ENCODE measurements at regions not wholly inside any gene's neighbourhood (a gene's known extent, or its start where the extent isn't known, plus 50 kb on each side); places are given as distances from the start of the nearest gene placed in this dataset.
A peak's percentile ranks its signal among the peaks of the same experiment; 100 is the strongest.

DNA sequence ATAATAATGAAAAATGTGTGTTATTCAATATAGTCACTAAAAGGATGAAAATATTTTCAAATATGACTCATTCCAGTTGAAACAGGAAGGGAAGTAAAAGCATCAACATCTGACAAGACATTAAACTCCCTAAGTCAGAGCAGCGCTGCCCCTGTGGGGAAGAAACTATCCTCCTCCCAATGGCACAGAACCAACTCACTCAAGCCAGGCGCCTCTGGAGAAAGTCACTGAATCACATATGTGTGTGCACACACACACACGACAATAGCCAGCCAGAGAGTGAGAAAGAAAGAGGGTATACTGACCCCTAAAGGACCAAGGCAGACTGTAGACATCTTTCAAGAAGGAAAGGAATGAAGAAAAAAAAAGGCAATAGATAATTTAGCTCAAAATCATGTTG is 126.9 kb downstream of the SETD4 start:
- Histone ChIP-seq H3K9me3 (ENCODE audit: control insufficient read depth, insufficient read depth, low read length) (no peaks in the 10 kb centered on the region), H3K4me3 (ENCODE audit: low read length) (no peak overlapping the region), H3K36me3 (ENCODE audit: control insufficient read depth, insufficient read depth, low read length) (no peaks in the 10 kb centered on the region), H3K4me1 (ENCODE audit: control insufficient read depth, insufficient read depth, low read length) (peaks cover 7% of the 10 kb centered on the region), H3K27ac (ENCODE audit: low read length) (no peak overlapping the region), H3K27me3 (ENCODE audit: control insufficient read depth, insufficient read depth, low read length) (no peaks in the 10 kb centered on the region)
- WGBS (ENCODE audit: insufficient coverage): 33% methylated on average over 2 of the region's 3 CpGs
- Mint-ChIP-seq H3K27ac (no peak overlapping the region), H3K4me1 (no peaks in the 10 kb centered on the region), H3K36me3 (no peaks in the 10 kb centered on the region), H3K27me3 (ENCODE audit: low read depth in 2 of 2) (peaks cover 2 to 20% of the 10 kb centered on the region in 2 donors), H3K9me3 (no peaks in the 10 kb centered on the region), H3K4me3 (no peak overlapping the region)
- TF ChIP-seq, protein P1, sequence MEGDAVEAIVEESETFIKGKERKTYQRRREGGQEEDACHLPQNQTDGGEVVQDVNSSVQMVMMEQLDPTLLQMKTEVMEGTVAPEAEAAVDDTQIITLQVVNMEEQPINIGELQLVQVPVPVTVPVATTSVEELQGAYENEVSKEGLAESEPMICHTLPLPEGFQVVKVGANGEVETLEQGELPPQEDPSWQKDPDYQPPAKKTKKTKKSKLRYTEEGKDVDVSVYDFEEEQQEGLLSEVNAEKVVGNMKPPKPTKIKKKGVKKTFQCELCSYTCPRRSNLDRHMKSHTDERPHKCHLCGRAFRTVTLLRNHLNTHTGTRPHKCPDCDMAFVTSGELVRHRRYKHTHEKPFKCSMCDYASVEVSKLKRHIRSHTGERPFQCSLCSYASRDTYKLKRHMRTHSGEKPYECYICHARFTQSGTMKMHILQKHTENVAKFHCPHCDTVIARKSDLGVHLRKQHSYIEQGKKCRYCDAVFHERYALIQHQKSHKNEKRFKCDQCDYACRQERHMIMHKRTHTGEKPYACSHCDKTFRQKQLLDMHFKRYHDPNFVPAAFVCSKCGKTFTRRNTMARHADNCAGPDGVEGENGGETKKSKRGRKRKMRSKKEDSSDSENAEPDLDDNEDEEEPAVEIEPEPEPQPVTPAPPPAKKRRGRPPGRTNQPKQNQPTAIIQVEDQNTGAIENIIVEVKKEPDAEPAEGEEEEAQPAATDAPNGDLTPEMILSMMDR (IDR thresholded peaks at IDR 0.05): no peak
- ATAC-seq: no peak
- no peak for DNase-seq
- intact Hi-C loops (cut with micrococcal nuclease): no loop called here

DNA sequence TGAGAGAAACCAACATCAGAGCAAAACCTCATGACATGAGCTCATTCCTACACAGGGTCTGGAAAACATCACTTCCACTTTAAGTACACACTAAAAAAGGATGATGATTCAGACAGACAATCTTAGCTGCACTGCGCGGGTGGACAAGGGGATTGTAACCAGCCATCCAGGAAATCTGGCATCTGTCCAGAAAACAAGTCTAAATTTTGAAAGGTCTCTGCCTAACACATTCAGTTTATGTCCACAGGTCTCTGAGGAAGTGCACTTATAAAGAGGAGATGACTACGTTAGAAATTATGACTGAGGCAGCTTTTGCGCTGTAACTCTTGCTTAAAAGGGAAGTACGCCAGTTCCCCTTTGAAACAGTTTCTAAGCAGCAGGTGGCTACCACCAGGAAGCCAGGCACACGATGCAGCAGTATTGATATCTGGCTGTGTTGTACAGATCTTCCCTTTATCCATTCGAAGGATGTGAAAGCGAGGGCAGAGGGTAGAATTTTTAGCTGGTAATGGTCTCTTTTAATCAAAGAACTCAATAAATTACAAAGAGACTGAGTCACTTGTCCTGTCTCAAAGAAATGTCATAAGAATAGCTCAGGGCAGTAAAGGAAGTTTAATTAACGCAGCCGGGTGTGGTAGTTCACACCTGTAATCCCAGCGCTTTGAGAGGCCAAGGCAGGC is 128.0 kb downstream of the SETD4 start:
- Histone ChIP-seq H3K36me3 (ENCODE audit: control insufficient read depth, insufficient read depth, low read length) (no peaks in the 10 kb centered on the region), H3K9me3 (ENCODE audit: control insufficient read depth, insufficient read depth, low read length) (no peaks in the 10 kb centered on the region), H3K27ac (ENCODE audit: low read length) (peak overlapping the region; percentile 47), H3K27me3 (ENCODE audit: control insufficient read depth, insufficient read depth, low read length) (no peaks in the 10 kb centered on the region), H3K4me3 (ENCODE audit: low read length) (no peak overlapping the region), H3K4me1 (ENCODE audit: control insufficient read depth, insufficient read depth, low read length) (peaks cover 7% of the 10 kb centered on the region)
- Mint-ChIP-seq H3K4me1 (no peaks in the 10 kb centered on the region), H3K27ac (no peak overlapping the region), H3K9me3 (no peaks in the 10 kb centered on the region), H3K4me3 (no peak overlapping the region), H3K36me3 (no peaks in the 10 kb centered on the region), H3K27me3 (ENCODE audit: low read depth in 2 of 2) (peaks cover 4 to 27% of the 10 kb centered on the region in 2 donors)
- intact Hi-C loops (cut with micrococcal nuclease): no loop called here
- DNase-seq (peak in 1 of 2 donors; percentile 41), ATAC-seq (peak; percentile 34 to 67 (median 36))
- 3% methylated on average over 9 of the region's 11 CpGs for WGBS (ENCODE audit: insufficient coverage)
- TF ChIP-seq, protein P1 (IDR thresholded peaks at IDR 0.05): no peak

DNA sequence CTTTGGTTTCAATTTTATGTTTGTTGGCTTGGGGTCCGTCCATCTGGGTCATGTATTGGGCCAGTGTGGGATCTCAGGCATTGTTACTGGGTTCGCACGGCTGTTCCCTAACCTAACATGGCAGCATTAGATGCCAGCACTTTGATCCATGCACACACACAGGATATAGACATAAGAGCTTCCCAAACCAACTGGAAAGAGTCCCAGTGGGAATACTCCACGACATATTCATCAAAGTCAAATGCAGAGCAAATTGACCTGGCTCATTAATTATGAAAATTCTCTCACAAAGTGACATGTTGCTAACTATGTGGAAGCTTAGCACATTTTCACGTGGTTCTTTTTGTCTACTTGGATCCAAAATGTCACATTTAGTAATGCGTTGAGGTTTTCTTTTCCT is 130.4 kb downstream of the SETD4 start:
- Mint-ChIP-seq H3K9me3 (no peaks in the 10 kb centered on the region), H3K27ac (no peak overlapping the region), H3K4me3 (no peak overlapping the region), H3K27me3 (ENCODE audit: low read depth in 2 of 2) (peaks cover 5 to 37% of the 10 kb centered on the region in 2 donors), H3K4me1 (no peaks in the 10 kb centered on the region), H3K36me3 (no peaks in the 10 kb centered on the region)
- Histone ChIP-seq H3K4me3 (ENCODE audit: low read length) (no peak overlapping the region), H3K27ac (ENCODE audit: low read length) (no peak overlapping the region), H3K9me3 (ENCODE audit: control insufficient read depth, insufficient read depth, low read length) (no peaks in the 10 kb centered on the region), H3K27me3 (ENCODE audit: control insufficient read depth, insufficient read depth, low read length) (no peaks in the 10 kb centered on the region), H3K36me3 (ENCODE audit: control insufficient read depth, insufficient read depth, low read length) (no peaks in the 10 kb centered on the region), H3K4me1 (ENCODE audit: control insufficient read depth, insufficient read depth, low read length) (peaks cover 7% of the 10 kb centered on the region)
- no peak for ATAC-seq
- WGBS (ENCODE audit: insufficient coverage): 81% methylated on average over 5 of the region's 6 CpGs
- DNase-seq: no peak
- intact Hi-C loops (cut with micrococcal nuclease): no loop called here
- TF ChIP-seq, protein P1 (IDR thresholded peaks at IDR 0.05): no peak

DNA sequence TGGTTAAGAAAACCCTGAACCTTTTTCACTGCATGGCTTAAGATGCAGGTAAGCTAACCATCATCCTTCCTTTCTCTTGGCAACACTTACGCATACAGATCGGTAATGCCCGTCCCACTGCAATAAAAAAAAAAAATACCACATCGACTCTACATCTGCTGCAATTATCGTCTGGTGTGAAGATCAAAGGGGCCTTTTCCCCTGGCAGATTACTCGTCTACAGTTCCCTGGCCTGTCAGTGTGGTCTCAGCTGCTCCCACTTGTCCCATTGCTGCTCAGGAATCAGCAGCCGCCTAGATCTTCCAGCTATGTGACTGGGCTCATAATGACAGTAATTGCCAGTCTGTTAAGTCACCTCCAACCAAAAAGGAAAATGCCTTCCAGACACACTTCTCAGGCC is 133.1 kb downstream of the SETD4 start:
- Mint-ChIP-seq H3K4me1 (no peaks in the 10 kb centered on the region), H3K27ac (no peak overlapping the region), H3K27me3 (ENCODE audit: low read depth in 2 of 2) (peaks cover 5 to 47% of the 10 kb centered on the region in 2 donors), H3K9me3 (no peaks in the 10 kb centered on the region), H3K4me3 (no peak overlapping the region), H3K36me3 (no peaks in the 10 kb centered on the region)
- WGBS (ENCODE audit: insufficient coverage): 71% methylated on average over 7 of the region's 7 CpGs
- no peak overlapping the region for H3K4me3 ChIP-seq (ENCODE audit: low read length)
- TF ChIP-seq, protein P1 (IDR thresholded peaks at IDR 0.05): no peak
- intact Hi-C loops (cut with micrococcal nuclease): no loop called here
- no peaks in the 10 kb centered on the region for H3K36me3 ChIP-seq (ENCODE audit: control insufficient read depth, insufficient read depth, low read length)
- H3K27ac ChIP-seq (ENCODE audit: low read length): no peak overlapping the region
- no peaks in the 10 kb centered on the region for H3K4me1 ChIP-seq (ENCODE audit: control insufficient read depth, insufficient read depth, low read length)
- ATAC-seq (no peak), DNase-seq (no peak)
- H3K27me3 ChIP-seq (ENCODE audit: control insufficient read depth, insufficient read depth, low read length): no peaks in the 10 kb centered on the region
- H3K9me3 ChIP-seq (ENCODE audit: control insufficient read depth, insufficient read depth, low read length): no peaks in the 10 kb centered on the region

Data from natural killer cell (primary cell).